OCI-LY7 (cell line): ENCODE measurements at regions not wholly inside any gene's neighbourhood (a gene's known extent, or its start where the extent isn't known, plus 50 kb on each side); places are given as distances from the start of the nearest gene placed in this dataset.

Experiments used
- BruUV-seq: library from RNA; stranded (reverse); fragments of 400-500 nt; replicated peaks from 2 replicates; lab custom pipeline; 2021; lab: Mats Ljungman, UMichigan
- CTCF ChIA-PET: fragments of 300-600 bp; sonication (Branson Sonifier 250); formaldehyde crosslinking; loops from one replicate; lab custom pipeline; 2022; ENCODE audit warnings: antibody characterized with exemption; ENCODE audit not compliant: unreplicated experiment; lab: Charles Lee
- POLR2A ChIA-PET: fragments of 300-600 bp; sonication (Branson Sonifier 250); formaldehyde crosslinking; loops from one replicate; lab custom pipeline; 2022; ENCODE audit warnings: antibody characterized with exemption; lab: Charles Lee
- DNase-seq: peaks from one replicate; pipeline ENCODE4 v3.0.0-alpha.2; 2015; ENCODE audit warnings: low spot score
- H2AFZ ChIP-seq: fragments of 200-600 bp; sonication (generic), shearing (Covaris generic); 2 replicates; pipeline ENCODE4 v1.6.1; 2014; ENCODE audit warnings: mild to moderate bottlenecking, antibody characterized with exemption, low read length, moderate library complexity
- H3K27ac ChIP-seq: fragments of 200-600 bp; sonication (generic); 2 replicates; pipeline ENCODE4 v1.5.1; 2014; ENCODE audit warnings: mixed run types, low read depth, mild to moderate bottlenecking, moderate library complexity, low read length, inconsistent platforms; ENCODE audit not compliant: poor library complexity, severe bottlenecking
- H3K36me3 ChIP-seq: fragments of 200-600 bp; sonication (generic); 2 replicates; pipeline ENCODE4 v1.6.1; 2014; ENCODE audit warnings: mild to moderate bottlenecking, antibody characterized with exemption, low read length, moderate library complexity, mixed read lengths; ENCODE audit not compliant: insufficient read depth
- H3K4me1 ChIP-seq: fragments of 200-600 bp; sonication (generic); 2 replicates; pipeline ENCODE4 v1.5.1; 2014; ENCODE audit warnings: mild to moderate bottlenecking, low read length; ENCODE audit not compliant: insufficient read depth, poor library complexity, severe bottlenecking
- H3K4me2 ChIP-seq: fragments of 200-600 bp; sonication (generic); 2 replicates; pipeline ENCODE4 v1.6.1; 2014; ENCODE audit warnings: mild to moderate bottlenecking, low read length
- H3K4me3 ChIP-seq: fragments of 200-600 bp; sonication (generic); 2 replicates; pipeline ENCODE4 v1.5.1; 2014; ENCODE audit warnings: mild to moderate bottlenecking, low read depth, low read length; ENCODE audit not compliant: poor library complexity, severe bottlenecking
- H3K79me2 ChIP-seq: fragments of 200-600 bp; sonication (generic); 2 replicates; pipeline ENCODE4 v1.6.1; 2016; ENCODE audit warnings: low read depth, mild to moderate bottlenecking, low read length, moderate library complexity, mixed read lengths; ENCODE audit not compliant: insufficient read depth
- H3K9me2 ChIP-seq: fragments of 200-600 bp; sonication (generic); 2 replicates; pipeline ENCODE4 v1.6.1; 2016; ENCODE audit warnings: mild to moderate bottlenecking, low read length, mixed read lengths; ENCODE audit not compliant: insufficient read depth
- H3K9me3 ChIP-seq: fragments of 200-600 bp; sonication (generic); 2 replicates; pipeline ENCODE4 v1.6.1; 2014; ENCODE audit warnings: mild to moderate bottlenecking, mixed run types, low read length, mixed read lengths
- H4K20me1 ChIP-seq: fragments of 200-600 bp; sonication (generic); 2 replicates; pipeline ENCODE4 v1.6.1; 2014; ENCODE audit warnings: mild to moderate bottlenecking, antibody characterized with exemption, low read length, moderate library complexity, mixed read lengths; ENCODE audit not compliant: insufficient read depth
- EZH2phosphoT487 ChIP-seq: fragments of 200-600 bp; sonication (generic); IDR thresholded peaks from 2 replicates; pipeline ENCODE4 v1.6.1; 2018; ENCODE audit warnings: low read depth, borderline replicate concordance, mild to moderate bottlenecking, mixed run types, antibody characterized with exemption, low read length, moderate library complexity, mixed read lengths
- intact Hi-C: fragments of 100-400 bp; cut with micrococcal nuclease; formaldehyde crosslinking; loops from one replicate; pipeline ENCODE4 v1.10.0; 2022; ENCODE audit not compliant: unreplicated experiment
- TF ChIP-seq, protein P1 (sequence below): fragments of 200-600 bp; sonication (generic); conservative IDR thresholded peaks from 2 replicates; pipeline ENCODE4 v1.5.1; 2014; ENCODE audit warnings: mild to moderate bottlenecking, antibody characterized with exemption, low read length, moderate library complexity, mixed read lengths

DNA sequence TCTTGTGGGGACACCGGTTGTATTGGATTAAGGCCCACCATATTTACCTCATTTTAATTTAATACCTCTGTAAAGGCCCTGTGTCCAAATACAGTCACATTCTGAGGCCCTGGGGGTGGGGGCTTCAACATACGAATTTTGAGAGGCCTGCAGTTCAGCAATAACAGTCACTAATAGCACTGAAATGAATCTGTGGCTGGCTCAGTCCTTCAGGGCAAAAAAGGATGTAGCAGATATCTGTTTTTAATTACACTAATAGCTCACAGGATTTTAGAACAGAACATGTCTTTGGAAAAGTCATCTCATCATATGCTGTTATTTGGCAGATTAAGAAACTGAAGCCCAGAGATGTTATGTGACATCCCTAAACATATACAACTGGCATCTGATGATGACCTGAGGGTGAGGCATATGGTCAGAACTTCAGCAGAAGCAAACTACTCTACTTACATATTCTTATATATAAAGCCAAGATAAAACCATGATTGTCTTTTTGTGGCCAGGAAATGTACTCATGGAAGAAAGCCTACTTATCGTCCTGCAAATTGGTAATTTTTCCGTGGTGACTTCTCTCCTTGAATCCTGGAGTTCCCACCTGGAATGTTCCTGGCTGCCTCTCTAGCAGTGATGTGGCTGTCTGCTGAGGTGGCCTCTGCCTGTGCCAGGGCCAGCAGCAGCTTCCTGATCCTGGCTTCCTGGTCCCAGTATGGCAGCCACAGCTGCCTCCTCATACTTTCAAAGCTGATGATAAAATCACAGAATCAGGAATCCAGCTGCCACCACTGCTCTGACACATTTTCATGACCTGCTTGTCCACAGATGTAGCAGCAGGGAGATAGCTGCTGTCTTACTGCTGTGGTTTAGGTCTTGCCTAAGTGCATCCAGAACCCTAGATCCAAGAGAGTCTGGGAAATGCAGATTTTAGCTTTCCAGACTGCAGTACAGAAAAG is 72.1 kb upstream of the ANKRD55 start:
- DNase-seq: no peak
- H3K36me3 ChIP-seq: no peaks in the 10 kb centered on the region
- BruUV-seq: no TSS peak
- H3K9me2 ChIP-seq: no peaks in the 10 kb centered on the region
- TF ChIP-seq, protein P1, sequence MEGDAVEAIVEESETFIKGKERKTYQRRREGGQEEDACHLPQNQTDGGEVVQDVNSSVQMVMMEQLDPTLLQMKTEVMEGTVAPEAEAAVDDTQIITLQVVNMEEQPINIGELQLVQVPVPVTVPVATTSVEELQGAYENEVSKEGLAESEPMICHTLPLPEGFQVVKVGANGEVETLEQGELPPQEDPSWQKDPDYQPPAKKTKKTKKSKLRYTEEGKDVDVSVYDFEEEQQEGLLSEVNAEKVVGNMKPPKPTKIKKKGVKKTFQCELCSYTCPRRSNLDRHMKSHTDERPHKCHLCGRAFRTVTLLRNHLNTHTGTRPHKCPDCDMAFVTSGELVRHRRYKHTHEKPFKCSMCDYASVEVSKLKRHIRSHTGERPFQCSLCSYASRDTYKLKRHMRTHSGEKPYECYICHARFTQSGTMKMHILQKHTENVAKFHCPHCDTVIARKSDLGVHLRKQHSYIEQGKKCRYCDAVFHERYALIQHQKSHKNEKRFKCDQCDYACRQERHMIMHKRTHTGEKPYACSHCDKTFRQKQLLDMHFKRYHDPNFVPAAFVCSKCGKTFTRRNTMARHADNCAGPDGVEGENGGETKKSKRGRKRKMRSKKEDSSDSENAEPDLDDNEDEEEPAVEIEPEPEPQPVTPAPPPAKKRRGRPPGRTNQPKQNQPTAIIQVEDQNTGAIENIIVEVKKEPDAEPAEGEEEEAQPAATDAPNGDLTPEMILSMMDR: no peak
- no peak for TF ChIP-seq EZH2phosphoT487
- no peak overlapping the region for H3K4me2 ChIP-seq
- intact Hi-C loops: no loop called here
- peaks cover 7% of the 10 kb centered on the region for H3K9me3 ChIP-seq
- no peaks in the 10 kb centered on the region for H4K20me1 ChIP-seq
- CTCF ChIA-PET: no interaction called here
- H2AFZ ChIP-seq: no peak overlapping the region
- H3K27ac ChIP-seq: no peak overlapping the region
- POLR2A ChIA-PET: interaction anchor here (1.4 to 1.8 kb wide), 2 partner anchors 23 to 101 kb away, joined by 3 read pairs; no protein-coding TSS in a partner anchor
- H3K4me3 ChIP-seq: no peak overlapping the region
- no peaks in the 10 kb centered on the region for H3K4me1 ChIP-seq
- H3K79me2 ChIP-seq: no peaks in the 10 kb centered on the region

DNA sequence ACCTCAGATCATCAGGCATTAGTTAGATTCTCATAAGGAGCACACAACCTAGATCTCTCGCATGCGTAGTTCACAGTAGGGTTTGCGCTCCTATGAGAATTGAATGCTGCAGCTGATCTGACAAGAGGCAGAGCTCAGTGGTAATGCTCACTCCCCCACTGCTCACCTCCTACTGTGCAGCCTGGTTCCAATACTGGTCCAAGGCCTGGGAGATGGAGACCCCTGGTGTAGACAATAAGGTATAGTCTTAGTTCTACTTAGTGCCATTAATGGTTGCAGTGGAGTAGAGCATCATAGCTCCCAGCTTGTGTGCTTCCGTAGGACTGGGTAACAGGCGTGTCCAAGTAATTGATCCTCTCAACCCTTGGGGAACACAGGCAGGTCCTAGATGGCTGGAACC is 70.4 kb upstream of the ANKRD55 start:
- peak; percentile 6 for DNase-seq
- intact Hi-C loops: no loop called here
- no peaks in the 10 kb centered on the region for H3K36me3 ChIP-seq
- no peak overlapping the region for H2AFZ ChIP-seq
- no TSS peak for BruUV-seq
- CTCF ChIA-PET: no interaction called here
- H3K27ac ChIP-seq: no peak overlapping the region
- no peaks in the 10 kb centered on the region for H3K4me1 ChIP-seq
- no peak overlapping the region for H3K4me2 ChIP-seq
- H3K9me3 ChIP-seq: peaks cover 7% of the 10 kb centered on the region
- no peaks in the 10 kb centered on the region for H4K20me1 ChIP-seq
- POLR2A ChIA-PET: interaction anchor here (0.6 to 1.8 kb wide), 4 partner anchors 9 to 103 kb away, joined by 3 to 5 read pairs (median 4); no protein-coding TSS in a partner anchor
- H3K79me2 ChIP-seq: no peaks in the 10 kb centered on the region
- H3K9me2 ChIP-seq: no peaks in the 10 kb centered on the region
- TF ChIP-seq EZH2phosphoT487: no peak
- TF ChIP-seq, protein P1: no peak
- H3K4me3 ChIP-seq: no peak overlapping the region

DNA sequence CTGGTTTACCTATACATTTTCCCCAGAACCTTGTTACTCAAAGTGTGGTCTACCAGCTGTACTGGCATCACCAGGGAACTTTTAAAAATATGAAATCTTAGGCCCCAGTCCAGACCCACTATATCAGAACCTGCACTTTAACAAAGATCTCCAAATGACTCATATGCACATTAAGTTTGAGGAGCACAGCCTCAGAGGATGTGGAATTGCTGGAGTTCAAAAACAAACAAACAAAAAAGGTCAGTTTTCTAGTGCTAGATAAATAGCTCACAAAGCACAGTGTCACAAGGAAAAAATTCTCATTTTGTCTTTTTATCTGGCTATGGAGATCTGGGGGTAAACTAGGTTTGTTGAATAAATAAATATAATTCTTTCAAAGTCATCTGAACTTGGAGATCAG is 68.9 kb upstream of the ANKRD55 start:
- Histone ChIP-seq H3K9me2 (no peaks in the 10 kb centered on the region), H3K27ac (no peak overlapping the region), H4K20me1 (no peaks in the 10 kb centered on the region), H3K9me3 (peaks cover 7% of the 10 kb centered on the region), H3K4me3 (no peak overlapping the region), H3K4me1 (no peaks in the 10 kb centered on the region), H3K4me2 (no peak overlapping the region), H3K79me2 (no peaks in the 10 kb centered on the region), H3K36me3 (no peaks in the 10 kb centered on the region), H2AFZ (no peak overlapping the region)
- BruUV-seq: no TSS peak
- DNase-seq: no peak
- intact Hi-C loops: no loop called here
- TF ChIP-seq, protein P1: no peak
- TF ChIP-seq EZH2phosphoT487: no peak
- POLR2A ChIA-PET: no interaction called here
- CTCF ChIA-PET: no interaction called here
